ENCODE measurements at regions not wholly inside any gene's neighbourhood (a gene's known extent, or its start where the extent isn't known, plus 50 kb on each side); places are given as distances from the start of the nearest gene placed in this dataset.
A peak's percentile ranks its signal among the peaks of the same experiment; 100 is the strongest.

GRCh38 chr6:119821380-119821779, 471.8 kb upstream of the MAN1A1 start:
- Histone ChIP-seq H3K27me3 (ENCODE audit: control insufficient read depth in 2 of 2, insufficient read depth in 2 of 2, low read length in 2 of 2) (no peaks in the 10 kb centered on the region), H4K20me1 (replicated peaks; ENCODE audit: control insufficient read depth, insufficient read depth, low read length) (no peaks in the 10 kb centered on the region), H3K9me1 (ENCODE audit: control insufficient read depth, insufficient read depth, low read length) (no peaks in the 10 kb centered on the region), H3K9ac (ENCODE audit: insufficient read depth in 1 of 2, low read depth in 2 of 2, low read length in 2 of 2) (no peak overlapping the region), H3K9me3 (replicated peaks; ENCODE audit: control insufficient read depth, insufficient read depth, low read depth, low read length) (no peaks in the 10 kb centered on the region), H3K27ac (ENCODE audit: extremely low read depth, low read depth, low read length) (no peak overlapping the region), H3K4me1 (replicated peaks in 1 of 2; ENCODE audit: control insufficient read depth in 2 of 2, insufficient read depth in 2 of 2, low read length in 2 of 2) (no peaks in the 10 kb centered on the region), H3K4me3 (no peak overlapping the region), H3K36me3 (ENCODE audit: control insufficient read depth, insufficient read depth, low read length) (no peaks in the 10 kb centered on the region), H3K79me2 (ENCODE audit: control insufficient read depth, insufficient read depth, low read length) (no peaks in the 10 kb centered on the region), H3K4me2 (ENCODE audit: insufficient read depth, low read length) (no peak overlapping the region), H2AFZ (ENCODE audit: low read depth, low read length) (no peak overlapping the region)
- no TSS peak for BruUV-seq (replicated peaks)
- in situ Hi-C loops (cut with MboI) = no loop called here
- ATAC-seq = no peak
- 2% methylated on average over 3 of the region's 3 CpGs for WGBS (ENCODE audit: insufficient coverage, low coverage, missing lambda C conversion rate)
- intact Hi-C loops (cut with micrococcal nuclease) = no loop called here
- FAIRE-seq = no peak
- TF ChIP-seq, protein P1, sequence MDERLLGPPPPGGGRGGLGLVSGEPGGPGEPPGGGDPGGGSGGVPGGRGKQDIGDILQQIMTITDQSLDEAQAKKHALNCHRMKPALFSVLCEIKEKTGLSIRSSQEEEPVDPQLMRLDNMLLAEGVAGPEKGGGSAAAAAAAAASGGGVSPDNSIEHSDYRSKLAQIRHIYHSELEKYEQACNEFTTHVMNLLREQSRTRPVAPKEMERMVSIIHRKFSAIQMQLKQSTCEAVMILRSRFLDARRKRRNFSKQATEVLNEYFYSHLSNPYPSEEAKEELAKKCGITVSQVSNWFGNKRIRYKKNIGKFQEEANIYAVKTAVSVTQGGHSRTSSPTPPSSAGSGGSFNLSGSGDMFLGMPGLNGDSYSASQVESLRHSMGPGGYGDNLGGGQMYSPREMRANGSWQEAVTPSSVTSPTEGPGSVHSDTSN (CRISPR knock-in tag; IDR thresholded peaks at IDR 0.05; ENCODE audit: low read depth) = no peak
- TF ChIP-seq, protein P1 (tag; conservative IDR thresholded peaks at IDR 0.05; ENCODE audit: low read depth) = peak; percentile 26; the same call in 1 of the 2 replicates
- TF ChIP-seq ZNF707 (CRISPR knock-in tag; conservative IDR thresholded peaks at IDR 0.05) = no peak
- DNase-seq (ENCODE audit: extremely low read depth in 1 of 4, low spot score in 3 of 4) = no peak
- CTCF ChIA-PET (ENCODE audit: low intra/inter-chr PET ratio) = no interaction called here
- POLR2A ChIA-PET = no interaction called here

- Histone ChIP-seq H3K27me3 (ENCODE audit: control insufficient read depth in 2 of 2, insufficient read depth in 2 of 2, low read length in 2 of 2) (no peaks in the 10 kb centered on the region), H3K4me1 (replicated peaks in 1 of 2; ENCODE audit: control insufficient read depth in 2 of 2, insufficient read depth in 2 of 2, low read length in 2 of 2) (no peaks in the 10 kb centered on the region), H3K9me1 (ENCODE audit: control insufficient read depth, insufficient read depth, low read length) (no peaks in the 10 kb centered on the region), H3K79me2 (ENCODE audit: control insufficient read depth, insufficient read depth, low read length) (no peaks in the 10 kb centered on the region), H3K9me3 (replicated peaks; ENCODE audit: control insufficient read depth, insufficient read depth, low read depth, low read length) (no peaks in the 10 kb centered on the region), H3K27ac (ENCODE audit: extremely low read depth, low read depth, low read length) (no peak overlapping the region), H3K9ac (ENCODE audit: insufficient read depth in 1 of 2, low read depth in 2 of 2, low read length in 2 of 2) (no peak overlapping the region), H2AFZ (ENCODE audit: low read depth, low read length) (no peak overlapping the region), H3K4me3 (no peak overlapping the region), H3K4me2 (ENCODE audit: insufficient read depth, low read length) (no peak overlapping the region), H3K36me3 (ENCODE audit: control insufficient read depth, insufficient read depth, low read length) (no peaks in the 10 kb centered on the region), H4K20me1 (replicated peaks; ENCODE audit: control insufficient read depth, insufficient read depth, low read length) (no peaks in the 10 kb centered on the region)
- intact Hi-C loops (cut with micrococcal nuclease) (no loop called here), in situ Hi-C loops (cut with MboI) (no loop called here)
- no peak for DNase-seq (ENCODE audit: extremely low read depth in 1 of 4, low spot score in 3 of 4)
- POLR2A ChIA-PET = interaction anchor here (0.6 to 0.9 kb wide), 3 partner anchors 16 to 41 kb away, joined by 3 read pairs; no protein-coding TSS in a partner anchor
- no peak for FAIRE-seq
- CTCF ChIA-PET (ENCODE audit: low intra/inter-chr PET ratio) = no interaction called here
- no TSS peak for BruUV-seq (replicated peaks)
- ATAC-seq = no peak
- TF ChIP-seq, protein P2, sequence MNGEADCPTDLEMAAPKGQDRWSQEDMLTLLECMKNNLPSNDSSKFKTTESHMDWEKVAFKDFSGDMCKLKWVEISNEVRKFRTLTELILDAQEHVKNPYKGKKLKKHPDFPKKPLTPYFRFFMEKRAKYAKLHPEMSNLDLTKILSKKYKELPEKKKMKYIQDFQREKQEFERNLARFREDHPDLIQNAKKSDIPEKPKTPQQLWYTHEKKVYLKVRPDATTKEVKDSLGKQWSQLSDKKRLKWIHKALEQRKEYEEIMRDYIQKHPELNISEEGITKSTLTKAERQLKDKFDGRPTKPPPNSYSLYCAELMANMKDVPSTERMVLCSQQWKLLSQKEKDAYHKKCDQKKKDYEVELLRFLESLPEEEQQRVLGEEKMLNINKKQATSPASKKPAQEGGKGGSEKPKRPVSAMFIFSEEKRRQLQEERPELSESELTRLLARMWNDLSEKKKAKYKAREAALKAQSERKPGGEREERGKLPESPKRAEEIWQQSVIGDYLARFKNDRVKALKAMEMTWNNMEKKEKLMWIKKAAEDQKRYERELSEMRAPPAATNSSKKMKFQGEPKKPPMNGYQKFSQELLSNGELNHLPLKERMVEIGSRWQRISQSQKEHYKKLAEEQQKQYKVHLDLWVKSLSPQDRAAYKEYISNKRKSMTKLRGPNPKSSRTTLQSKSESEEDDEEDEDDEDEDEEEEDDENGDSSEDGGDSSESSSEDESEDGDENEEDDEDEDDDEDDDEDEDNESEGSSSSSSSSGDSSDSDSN (IDR thresholded peaks at IDR 0.05; ENCODE audit: borderline replicate concordance in 1 of 2, low read depth in 2 of 2, low read length in 2 of 2) = no peak
- TF ChIP-seq PRDM10 (IDR thresholded peaks at IDR 0.05; ENCODE audit: partially characterized antibody) (no peak), STAT5A (IDR thresholded peaks at IDR 0.05; ENCODE audit: borderline replicate concordance, low read length) (no peak), ZNF121 (CRISPR knock-in tag; conservative IDR thresholded peaks at IDR 0.05) (no peak)
Measured at GRCh38 chr6:119818876-119819275, 469.3 kb upstream of the MAN1A1 start.
